Keratinocyte (primary cell): ENCODE measurements at regions not wholly inside any gene's neighbourhood (a gene's known extent, or its start where the extent isn't known, plus 50 kb on each side); places are given as distances from the start of the nearest gene placed in this dataset.
A peak's percentile ranks its signal among the peaks of the same experiment; 100 is the strongest.

Source experiments
- DNase-seq: peaks from one replicate; pipeline ENCODE4 v3.0.0-alpha.2; 2011; ENCODE audit warnings: low read depth, missing footprints, low spot score
- FAIRE-seq: peaks from 2 replicates; lab custom pipeline; 2011; peaks lifted over from hg19 to GRCh38; lab: Jason Lieb, UNC
- H2AFZ ChIP-seq: 2 replicates; pipeline ENCODE4 v1.6.0; 2012; ENCODE audit warnings: low read length, control low read depth, inconsistent platforms; ENCODE audit not compliant: control insufficient read depth
- H3K27ac ChIP-seq: 2 replicates; pipeline ENCODE4 v1.5.1; 2011; ENCODE audit warnings: low read length; ENCODE audit not compliant: control insufficient read depth, insufficient read depth
- H3K27me3 ChIP-seq: 3 replicates; pipeline ENCODE4 v1.6.0; 2011; ENCODE audit warnings: low read length; ENCODE audit not compliant: control insufficient read depth, insufficient read depth; ENCODE audit errors: extremely low read depth
- H3K36me3 ChIP-seq, 2 experiments: 2 replicates in 1 of 2; 3 replicates in 1 of 2; pipeline ENCODE4 v1.5.1; 2011; ENCODE audit warnings: low read length in 2 of 2, mild to moderate bottlenecking in 1 of 2; ENCODE audit not compliant: control insufficient read depth in 2 of 2, insufficient read depth in 2 of 2; ENCODE audit errors: extremely low read depth in 1 of 2
- H3K4me1 ChIP-seq: 3 replicates; pipeline ENCODE4 v1.5.1; 2011; ENCODE audit warnings: low read length; ENCODE audit not compliant: control insufficient read depth, insufficient read depth; ENCODE audit errors: extremely low read depth
- H3K4me2 ChIP-seq: 3 replicates; pipeline ENCODE4 v1.6.0; 2011; ENCODE audit warnings: low read depth, low read length; ENCODE audit not compliant: control insufficient read depth, insufficient read depth; ENCODE audit errors: extremely low read depth
- H3K4me3 ChIP-seq, 3 experiments: fragments of 200-600 bp in 1 of 3; sonication (generic) in 1 of 3; 2 replicates in 2 of 3; 3 replicates in 1 of 3; pipeline ENCODE4 v1.5.1; 2011 to 2016; ENCODE audit warnings: low read length in 3 of 3, mild to moderate bottlenecking in 3 of 3, control low read depth in 2 of 3, inconsistent platforms in 1 of 3, low read depth in 1 of 3, mixed read lengths in 1 of 3, mixed run types in 1 of 3, moderate library complexity in 1 of 3; ENCODE audit not compliant: control insufficient read depth in 2 of 3, insufficient read depth in 2 of 3; ENCODE audit errors: extremely low read depth in 1 of 3
- H3K79me2 ChIP-seq: 2 replicates; pipeline ENCODE4 v1.6.0; 2012; ENCODE audit warnings: low read length; ENCODE audit not compliant: control insufficient read depth, insufficient read depth
- H3K9ac ChIP-seq: 3 replicates; pipeline ENCODE4 v1.6.0; 2011; ENCODE audit warnings: low read length; ENCODE audit not compliant: control insufficient read depth, insufficient read depth; ENCODE audit errors: extremely low read depth
- H3K9me1 ChIP-seq: 3 replicates; pipeline ENCODE4 v1.6.0; 2011; ENCODE audit warnings: low read length; ENCODE audit not compliant: control insufficient read depth, insufficient read depth; ENCODE audit errors: extremely low read depth
- H3K9me3 ChIP-seq: 2 replicates; pipeline ENCODE4 v1.5.1; 2012; ENCODE audit warnings: low read depth, low read length; ENCODE audit not compliant: control insufficient read depth
- H4K20me1 ChIP-seq: 3 replicates; pipeline ENCODE4 v1.6.0; 2011; ENCODE audit warnings: low read length; ENCODE audit not compliant: control insufficient read depth, insufficient read depth; ENCODE audit errors: extremely low read depth
- EZH2 ChIP-seq: IDR thresholded peaks from one replicate; pipeline ENCODE4 v1.6.1; 2012; ENCODE audit warnings: inconsistent platforms, mild to moderate bottlenecking, low read length, moderate library complexity
- dilution Hi-C: fragments of 300-500 bp; cut with MboI; formaldehyde crosslinking; loops from one replicate; pipeline ENCODE4 v1.7.0; 2020; ENCODE audit warnings: low sequenced_read_pairs; ENCODE audit not compliant: extremely low pct_ligation_motif_present
- TF ChIP-seq, protein P1 (sequence below), 3 experiments: IDR thresholded peaks in 1 of 3; conservative IDR thresholded peaks in 1 of 3; optimal IDR thresholded peaks in 1 of 3; 2 replicates in 2 of 3; 3 replicates in 1 of 3; pipeline versions ENCODE3 to v1.5.1; 2011; ENCODE audit warnings: low read length in 3 of 3, mild to moderate bottlenecking in 3 of 3, moderate library complexity in 2 of 3, control low read depth in 1 of 3, inconsistent platforms in 1 of 3; ENCODE audit not compliant: insufficient read depth in 2 of 3; ENCODE audit errors: extremely low read depth in 1 of 3

DNA sequence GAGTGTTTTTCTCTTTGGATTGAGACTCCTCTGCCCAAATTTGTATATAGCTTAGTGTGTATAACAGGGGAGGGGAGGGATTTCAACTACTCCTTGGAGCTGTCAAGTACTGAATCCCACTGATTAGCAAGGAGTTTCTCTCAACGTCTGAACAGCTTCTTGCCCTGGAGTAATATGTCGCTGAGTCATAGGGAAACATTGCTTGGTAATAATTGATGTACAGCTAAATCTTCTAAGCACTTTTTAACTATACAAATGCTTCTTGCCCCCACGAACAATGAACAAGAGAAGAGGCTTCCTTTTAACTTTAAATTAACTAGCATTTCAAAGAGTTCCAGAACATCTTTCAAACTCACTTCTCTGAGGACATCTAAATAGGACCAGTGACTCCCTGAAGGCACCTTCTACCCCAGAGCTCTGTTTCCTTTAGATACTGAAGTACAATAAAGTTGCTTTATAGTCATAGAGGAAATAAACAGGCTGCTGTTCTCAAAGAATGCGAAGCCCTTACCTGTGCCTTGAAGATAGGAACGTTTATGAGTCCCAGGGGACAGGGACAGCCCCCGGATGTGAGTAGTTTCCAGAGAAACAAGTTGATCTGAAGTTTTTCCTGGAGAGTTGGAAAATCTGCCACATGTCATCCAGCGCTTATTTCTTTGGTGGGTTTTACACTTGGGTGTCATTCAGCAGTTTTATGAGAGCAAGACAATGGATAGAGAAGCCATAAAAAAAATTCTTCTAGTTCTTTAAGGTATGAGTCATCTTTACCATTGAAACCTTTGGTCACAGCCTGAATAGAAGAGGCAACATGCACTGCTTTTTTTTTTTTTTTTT, 462.5 kb upstream of the BTBD3 start:
- H2AFZ ChIP-seq, result no peak overlapping the region
- H3K4me1 ChIP-seq, result peaks cover 58% of the 10 kb centered on the region
- H3K27ac ChIP-seq, result peak overlapping the region; percentile 87
- H3K9me1 ChIP-seq, result no peaks in the 10 kb centered on the region
- DNase-seq, result peak; percentile 42
- no peaks in the 10 kb centered on the region for H3K27me3 ChIP-seq
- TF ChIP-seq, protein P1, sequence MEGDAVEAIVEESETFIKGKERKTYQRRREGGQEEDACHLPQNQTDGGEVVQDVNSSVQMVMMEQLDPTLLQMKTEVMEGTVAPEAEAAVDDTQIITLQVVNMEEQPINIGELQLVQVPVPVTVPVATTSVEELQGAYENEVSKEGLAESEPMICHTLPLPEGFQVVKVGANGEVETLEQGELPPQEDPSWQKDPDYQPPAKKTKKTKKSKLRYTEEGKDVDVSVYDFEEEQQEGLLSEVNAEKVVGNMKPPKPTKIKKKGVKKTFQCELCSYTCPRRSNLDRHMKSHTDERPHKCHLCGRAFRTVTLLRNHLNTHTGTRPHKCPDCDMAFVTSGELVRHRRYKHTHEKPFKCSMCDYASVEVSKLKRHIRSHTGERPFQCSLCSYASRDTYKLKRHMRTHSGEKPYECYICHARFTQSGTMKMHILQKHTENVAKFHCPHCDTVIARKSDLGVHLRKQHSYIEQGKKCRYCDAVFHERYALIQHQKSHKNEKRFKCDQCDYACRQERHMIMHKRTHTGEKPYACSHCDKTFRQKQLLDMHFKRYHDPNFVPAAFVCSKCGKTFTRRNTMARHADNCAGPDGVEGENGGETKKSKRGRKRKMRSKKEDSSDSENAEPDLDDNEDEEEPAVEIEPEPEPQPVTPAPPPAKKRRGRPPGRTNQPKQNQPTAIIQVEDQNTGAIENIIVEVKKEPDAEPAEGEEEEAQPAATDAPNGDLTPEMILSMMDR (optimal IDR thresholded peaks at IDR 0.05 in 1 of 3, IDR thresholded peaks at IDR 0.05 in 1 of 3, conservative IDR thresholded peaks at IDR 0.05 in 1 of 3; ENCODE audit: extremely low read depth in 1 of 3, insufficient read depth in 2 of 3, low read length in 3 of 3), result no peak
- no peak for TF ChIP-seq EZH2
- peak overlapping the region; percentile 21 to 55 (median 53) for H3K4me3 ChIP-seq
- peak; percentile 89 for FAIRE-seq
- H3K9me3 ChIP-seq, result no peaks in the 10 kb centered on the region
- peak overlapping the region; percentile 67 for H3K9ac ChIP-seq
- peak overlapping the region; percentile 75 for H3K4me2 ChIP-seq
- H3K36me3 ChIP-seq, result no peaks in the 10 kb centered on the region
- no peaks in the 10 kb centered on the region for H3K79me2 ChIP-seq
- no peaks in the 10 kb centered on the region for H4K20me1 ChIP-seq
- dilution Hi-C loops, result no loop called here

DNA sequence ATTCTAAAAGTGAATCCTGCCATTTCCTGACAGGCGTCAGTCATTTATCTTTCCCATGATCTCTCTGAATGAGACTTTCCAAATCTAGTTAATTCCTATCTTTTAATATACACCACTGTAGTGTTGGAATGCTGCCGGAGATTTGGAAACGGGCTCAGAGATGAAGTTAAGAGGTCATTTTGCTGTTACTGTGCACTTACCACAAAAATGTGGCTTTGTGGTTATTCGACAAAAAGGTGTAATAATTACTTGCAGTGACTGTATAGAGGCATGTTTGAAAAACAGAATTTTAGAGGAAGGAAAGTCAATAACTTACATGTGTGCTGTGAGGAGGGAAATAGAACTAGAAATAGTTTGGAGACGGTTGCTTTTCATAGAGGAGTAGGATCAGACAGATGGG, 460.2 kb upstream of the BTBD3 start:
- Histone ChIP-seq H3K79me2 (no peaks in the 10 kb centered on the region), H4K20me1 (no peaks in the 10 kb centered on the region), H3K36me3 (no peaks in the 10 kb centered on the region), H3K27me3 (no peaks in the 10 kb centered on the region), H3K9me3 (no peaks in the 10 kb centered on the region), H2AFZ (no peak overlapping the region), H3K4me2 (no peak overlapping the region), H3K9ac (no peak overlapping the region), H3K27ac (no peak overlapping the region), H3K4me1 (peaks cover 47% of the 10 kb centered on the region), H3K4me3 (no peak overlapping the region), H3K9me1 (no peaks in the 10 kb centered on the region)
- dilution Hi-C loops, result no loop called here
- TF ChIP-seq, protein P1 (optimal IDR thresholded peaks at IDR 0.05 in 1 of 3, IDR thresholded peaks at IDR 0.05 in 1 of 3, conservative IDR thresholded peaks at IDR 0.05 in 1 of 3; ENCODE audit: extremely low read depth in 1 of 3, insufficient read depth in 2 of 3, low read length in 3 of 3), result no peak
- no peak for TF ChIP-seq EZH2
- DNase-seq (no peak), FAIRE-seq (no peak)
